Omental fat pad (tissue), 3 donors: ENCODE measurements at regions not wholly inside any gene's neighbourhood (a gene's known extent, or its start where the extent isn't known, plus 50 kb on each side); places are given as distances from the start of the nearest gene placed in this dataset.

Experiments used
- ATAC-seq: fragments of 150-250 bp; one replicate; pipeline ENCODE4 v1.9.1; 2016; ENCODE audit warnings: mild to moderate bottlenecking, moderate library complexity; ENCODE audit not compliant: low FRiP score
- DNase-seq: peaks from one replicate; pipeline ENCODE4 v3.0.0-alpha.2; 2019; ENCODE audit warnings: low spot score
- CTCF ChIP-seq, 3 donors: fragments of 450-650 bp; IDR thresholded peaks; one replicate each; pipeline ENCODE4 v1.5.1; 2016 to 2017; ENCODE audit warnings: antibody characterized with exemption in 3 of 3, mild to moderate bottlenecking in 3 of 3, moderate library complexity in 2 of 3

GRCh38 chr3:162117961-162118360 is 621.4 kb downstream of the OTOL1 start:
- no peak for ATAC-seq
- no peak for TF ChIP-seq CTCF (IDR thresholded peaks at IDR 0.05)
- no peak for DNase-seq

- ATAC-seq (no peak), DNase-seq (no peak)
- TF ChIP-seq CTCF (IDR thresholded peaks at IDR 0.05), result no peak
Observed at GRCh38 chr3:162119651-162120050, 623.0 kb downstream of the OTOL1 start.

- DNase-seq, result no peak
- ATAC-seq, result no peak
- no peak for TF ChIP-seq CTCF (IDR thresholded peaks at IDR 0.05)
Observed at GRCh38 chr3:162122405-162122804, 625.8 kb downstream of the OTOL1 start.

- ATAC-seq (no peak), DNase-seq (no peak)
- TF ChIP-seq CTCF (IDR thresholded peaks at IDR 0.05), result no peak
Observed at GRCh38 chr3:162125790-162126189, 629.2 kb downstream of the OTOL1 start.

GRCh38 chr3:162130582-162130981 is 634.0 kb downstream of the OTOL1 start:
- no peak for TF ChIP-seq CTCF (IDR thresholded peaks at IDR 0.05)
- no peak for ATAC-seq
- no peak for DNase-seq

- DNase-seq, result no peak
- TF ChIP-seq CTCF (IDR thresholded peaks at IDR 0.05), result no peak
- ATAC-seq, result no peak
Observed at GRCh38 chr3:162132981-162133380, 636.4 kb downstream of the OTOL1 start.

GRCh38 chr3:162134571-162134970 is 638.0 kb downstream of the OTOL1 start:
- no peak for ATAC-seq
- no peak for DNase-seq
- TF ChIP-seq CTCF (IDR thresholded peaks at IDR 0.05), result no peak
